Urothelium cell line (cell line): ENCODE measurements at regions not wholly inside any gene's neighbourhood (a gene's known extent, or its start where the extent isn't known, plus 50 kb on each side); places are given as distances from the start of the nearest gene placed in this dataset.
"Not testable (repeated sequence)": the region's sequence is repeated elsewhere in the genome, so short reads cannot be mapped to it uniquely, and the experiment has no call there.

Experiments used
- DNase-seq: peaks from one replicate; pipeline ENCODE4 v3.0.0; 2011; ENCODE audit warnings: low spot score, mixed read lengths
- FAIRE-seq: peaks from 2 replicates; lab custom pipeline; 2011; peaks lifted over from hg19 to GRCh38; lab: Jason Lieb, UNC

- not testable (repeated sequence) for DNase-seq, FAIRE-seq
Observed at GRCh38 chr16:29312345-29312675, 94.2 kb downstream of the NPIPB11 start.

GRCh38 chr16:29311461-29312344 is 94.8 kb downstream of the NPIPB11 start:
- FAIRE-seq: peak; percentile 9

GRCh38 chr16:29310852-29311314 is 95.6 kb downstream of the NPIPB11 start:
- DNase-seq (no peak), FAIRE-seq (no peak)

More at GRCh38 chr16:29311461-29312344, 94.8 kb downstream of the NPIPB11 start:
- DNase-seq: no peak

- peak; percentile 52 for FAIRE-seq
- not testable (repeated sequence) for DNase-seq
Observed at GRCh38 chr16:29310243-29310642, 96.3 kb downstream of the NPIPB11 start.

GRCh38 chr16:29309601-29310000 is 96.9 kb downstream of the NPIPB11 start:
- not testable (repeated sequence) for FAIRE-seq, DNase-seq

GRCh38 chr16:29308644-29309546 is 97.6 kb downstream of the NPIPB11 start:
- FAIRE-seq (no peak), DNase-seq (no peak)

- FAIRE-seq: no peak
- DNase-seq: no peak
Observed at GRCh38 chr16:29307598-29308507, 98.7 kb downstream of the NPIPB11 start.

- FAIRE-seq (no peak), DNase-seq (no peak)
Observed at GRCh38 chr16:29306943-29307597, 99.4 kb downstream of the NPIPB11 start.

- no peak for DNase-seq
- FAIRE-seq: no peak
Observed at GRCh38 chr16:29306201-29306600, 100.3 kb downstream of the NPIPB11 start.

- DNase-seq, FAIRE-seq: not testable (repeated sequence)
Observed at GRCh38 chr16:29305018-29305417, 101.5 kb downstream of the NPIPB11 start.

GRCh38 chr16:29304251-29304650 is 102.3 kb downstream of the NPIPB11 start:
- DNase-seq (no peak), FAIRE-seq (no peak)

- FAIRE-seq (peak; percentile 70), DNase-seq (no peak)
Observed at GRCh38 chr16:29303520-29303919, 103.0 kb downstream of the NPIPB11 start.

- DNase-seq (no peak), FAIRE-seq (peak; percentile 78)
Observed at GRCh38 chr16:29302976-29303375, 103.5 kb downstream of the NPIPB11 start.

GRCh38 chr16:29302433-29302832 is 104.1 kb downstream of the NPIPB11 start:
- not testable (repeated sequence) for FAIRE-seq, DNase-seq

GRCh38 chr16:29301662-29302285 is 104.7 kb downstream of the NPIPB11 start:
- DNase-seq, FAIRE-seq: not testable (repeated sequence)

- not testable (repeated sequence) for FAIRE-seq, DNase-seq
Observed at GRCh38 chr16:29300541-29301535, 105.7 kb downstream of the NPIPB11 start.

GRCh38 chr16:29300030-29300491 is 106.5 kb downstream of the NPIPB11 start:
- DNase-seq, FAIRE-seq: not testable (repeated sequence)

- FAIRE-seq: peak; percentile 56
- DNase-seq: not testable (repeated sequence)
Observed at GRCh38 chr16:29298997-29299396, 107.5 kb downstream of the NPIPB11 start.
